ENCODE measurements at regions not wholly inside any gene's neighbourhood (a gene's known extent, or its start where the extent isn't known, plus 50 kb on each side); places are given as distances from the start of the nearest gene placed in this dataset.

- H3K27me3 ChIP-seq (ENCODE audit: control insufficient read depth, insufficient read depth): no peaks in the 10 kb centered on the region
- no peaks in the 10 kb centered on the region for H3K4me1 ChIP-seq (ENCODE audit: control insufficient read depth, insufficient read depth, low read length)
- WGBS: 61% methylated on average over 13 of the region's 14 CpGs
- H3K9me3 ChIP-seq (ENCODE audit: control insufficient read depth, low read length): no peaks in the 10 kb centered on the region
- DNase-seq (no peak), ATAC-seq (no peak)
- intact Hi-C loops (cut with DNase I): no loop called here
- no peak overlapping the region for H3K4me3 ChIP-seq (ENCODE audit: low read length)
- no peak overlapping the region for H3K27ac ChIP-seq (ENCODE audit: low read length)
Observed at GRCh38 chrX:145881175-145881995, 63.8 kb downstream of the SLITRK2 start.

- intact Hi-C loops (cut with DNase I): no loop called here
- Histone ChIP-seq H3K27me3 (ENCODE audit: control insufficient read depth, insufficient read depth) (no peaks in the 10 kb centered on the region), H3K9me3 (ENCODE audit: control insufficient read depth, low read length) (no peaks in the 10 kb centered on the region), H3K27ac (ENCODE audit: low read length) (no peak overlapping the region), H3K4me1 (ENCODE audit: control insufficient read depth, insufficient read depth, low read length) (no peaks in the 10 kb centered on the region), H3K4me3 (ENCODE audit: low read length) (no peak overlapping the region)
- 71% methylated on average over 1 of the region's 1 CpG for whole genome bisulfite sequencing
- ATAC-seq: no peak
- DNase-seq: no peak
Observed at GRCh38 chrX:145886469-145886868, 68.8 kb downstream of the SLITRK2 start.

- intact Hi-C loops (cut with DNase I): no loop called here
- WGBS: 65% methylated on average over 3 of the region's 3 CpGs
- ATAC-seq: no peak
Observed at GRCh38 chrX:145910017-145910416, 92.4 kb downstream of the SLITRK2 start.

GRCh38 chrX:145919400-145919799 lies 101.8 kb downstream of the SLITRK2 start:
- no peaks in the 10 kb centered on the region for H3K4me1 ChIP-seq (ENCODE audit: control insufficient read depth, insufficient read depth, low read length)
- DNase-seq (no peak), ATAC-seq (no peak)
- H3K27me3 ChIP-seq (ENCODE audit: control insufficient read depth, insufficient read depth): no peaks in the 10 kb centered on the region
- no peak overlapping the region for H3K4me3 ChIP-seq (ENCODE audit: low read length)
- intact Hi-C loops (cut with DNase I): no loop called here
- no peaks in the 10 kb centered on the region for H3K9me3 ChIP-seq (ENCODE audit: control insufficient read depth, low read length)
- no peak overlapping the region for H3K27ac ChIP-seq (ENCODE audit: low read length)

More at GRCh38 chrX:145910017-145910416, 92.4 kb downstream of the SLITRK2 start:
- no peak for DNase-seq
- H3K4me3 ChIP-seq (ENCODE audit: low read length): no peak overlapping the region
- no peaks in the 10 kb centered on the region for H3K9me3 ChIP-seq (ENCODE audit: control insufficient read depth, low read length)
- no peak overlapping the region for H3K27ac ChIP-seq (ENCODE audit: low read length)
- no peaks in the 10 kb centered on the region for H3K27me3 ChIP-seq (ENCODE audit: control insufficient read depth, insufficient read depth)
- H3K4me1 ChIP-seq (ENCODE audit: control insufficient read depth, insufficient read depth, low read length): no peaks in the 10 kb centered on the region

- Histone ChIP-seq H3K27me3 (ENCODE audit: control insufficient read depth, insufficient read depth) (no peaks in the 10 kb centered on the region), H3K9me3 (ENCODE audit: control insufficient read depth, low read length) (no peaks in the 10 kb centered on the region), H3K27ac (ENCODE audit: low read length) (no peak overlapping the region), H3K4me3 (ENCODE audit: low read length) (no peak overlapping the region), H3K4me1 (ENCODE audit: control insufficient read depth, insufficient read depth, low read length) (no peaks in the 10 kb centered on the region)
- DNase-seq: no peak
- intact Hi-C loops (cut with DNase I): no loop called here
- 77% methylated on average over 4 of the region's 4 CpGs for WGBS
- ATAC-seq: no peak
Observed at GRCh38 chrX:145923376-145923775, 105.7 kb downstream of the SLITRK2 start.

GRCh38 chrX:145936769-145937168 lies 119.1 kb downstream of the SLITRK2 start:
- no peaks in the 10 kb centered on the region for H3K4me1 ChIP-seq (ENCODE audit: control insufficient read depth, insufficient read depth, low read length)
- no peaks in the 10 kb centered on the region for H3K9me3 ChIP-seq (ENCODE audit: control insufficient read depth, low read length)
- no peak overlapping the region for H3K27ac ChIP-seq (ENCODE audit: low read length)
- WGBS: 79% methylated on average over 1 of the region's 1 CpG
- no peaks in the 10 kb centered on the region for H3K27me3 ChIP-seq (ENCODE audit: control insufficient read depth, insufficient read depth)
- ATAC-seq (no peak), DNase-seq (no peak)
- H3K4me3 ChIP-seq (ENCODE audit: low read length): no peak overlapping the region
- intact Hi-C loops (cut with DNase I): no loop called here

GRCh38 chrX:145949056-145949455 lies 131.4 kb downstream of the SLITRK2 start:
- Histone ChIP-seq H3K27me3 (ENCODE audit: control insufficient read depth, insufficient read depth) (no peaks in the 10 kb centered on the region), H3K27ac (ENCODE audit: low read length) (no peak overlapping the region), H3K4me3 (ENCODE audit: low read length) (no peak overlapping the region), H3K9me3 (ENCODE audit: control insufficient read depth, low read length) (no peaks in the 10 kb centered on the region), H3K4me1 (ENCODE audit: control insufficient read depth, insufficient read depth, low read length) (no peaks in the 10 kb centered on the region)
- intact Hi-C loops (cut with DNase I): no loop called here
- 66% methylated on average over 3 of the region's 3 CpGs for WGBS
- no peak for DNase-seq
- ATAC-seq: no peak

- no peak overlapping the region for H3K27ac ChIP-seq (ENCODE audit: low read length)
- H3K4me1 ChIP-seq (ENCODE audit: control insufficient read depth, insufficient read depth, low read length): no peaks in the 10 kb centered on the region
- ATAC-seq (no peak), DNase-seq (no peak)
- intact Hi-C loops (cut with DNase I): no loop called here
- H3K4me3 ChIP-seq (ENCODE audit: low read length): no peak overlapping the region
- no peaks in the 10 kb centered on the region for H3K9me3 ChIP-seq (ENCODE audit: control insufficient read depth, low read length)
- no peaks in the 10 kb centered on the region for H3K27me3 ChIP-seq (ENCODE audit: control insufficient read depth, insufficient read depth)
Observed at GRCh38 chrX:145953628-145954027, 136.0 kb downstream of the SLITRK2 start.

- intact Hi-C loops (cut with DNase I): no loop called here
- DNase-seq (no peak), ATAC-seq (no peak)
- Histone ChIP-seq H3K27ac (ENCODE audit: low read length) (no peak overlapping the region), H3K27me3 (ENCODE audit: control insufficient read depth, insufficient read depth) (no peaks in the 10 kb centered on the region), H3K4me1 (ENCODE audit: control insufficient read depth, insufficient read depth, low read length) (no peaks in the 10 kb centered on the region), H3K9me3 (ENCODE audit: control insufficient read depth, low read length) (no peaks in the 10 kb centered on the region), H3K4me3 (ENCODE audit: low read length) (no peak overlapping the region)
- 73% methylated on average over 3 of the region's 3 CpGs for WGBS
Observed at GRCh38 chrX:145990051-145990450, 172.4 kb downstream of the SLITRK2 start.

- DNase-seq (no peak), ATAC-seq (no peak)
- H3K9me3 ChIP-seq (ENCODE audit: control insufficient read depth, low read length): no peaks in the 10 kb centered on the region
- 69% methylated on average over 3 of the region's 3 CpGs for WGBS
- no peaks in the 10 kb centered on the region for H3K4me1 ChIP-seq (ENCODE audit: control insufficient read depth, insufficient read depth, low read length)
- H3K4me3 ChIP-seq (ENCODE audit: low read length): no peak overlapping the region
- no peaks in the 10 kb centered on the region for H3K27me3 ChIP-seq (ENCODE audit: control insufficient read depth, insufficient read depth)
- no peak overlapping the region for H3K27ac ChIP-seq (ENCODE audit: low read length)
- intact Hi-C loops (cut with DNase I): no loop called here
Observed at GRCh38 chrX:146006637-146007036, 189.0 kb downstream of the SLITRK2 start.

- no peaks in the 10 kb centered on the region for H3K9me3 ChIP-seq (ENCODE audit: control insufficient read depth, low read length)
- no peaks in the 10 kb centered on the region for H3K27me3 ChIP-seq (ENCODE audit: control insufficient read depth, insufficient read depth)
- 73% methylated on average over 4 of the region's 4 CpGs for WGBS
- H3K4me3 ChIP-seq (ENCODE audit: low read length): no peak overlapping the region
- H3K4me1 ChIP-seq (ENCODE audit: control insufficient read depth, insufficient read depth, low read length): no peaks in the 10 kb centered on the region
- DNase-seq (no peak), ATAC-seq (no peak)
- no peak overlapping the region for H3K27ac ChIP-seq (ENCODE audit: low read length)
- intact Hi-C loops (cut with DNase I): no loop called here
Observed at GRCh38 chrX:146036000-146036399, 218.4 kb downstream of the SLITRK2 start.

- DNase-seq (no peak), ATAC-seq (no peak)
- WGBS: 81% methylated on average over 3 of the region's 3 CpGs
- Histone ChIP-seq H3K9me3 (ENCODE audit: control insufficient read depth, low read length) (no peaks in the 10 kb centered on the region), H3K4me3 (ENCODE audit: low read length) (no peak overlapping the region), H3K27ac (ENCODE audit: low read length) (no peak overlapping the region), H3K4me1 (ENCODE audit: control insufficient read depth, insufficient read depth, low read length) (no peaks in the 10 kb centered on the region), H3K27me3 (ENCODE audit: control insufficient read depth, insufficient read depth) (no peaks in the 10 kb centered on the region)
- intact Hi-C loops (cut with DNase I): no loop called here
Observed at GRCh38 chrX:146041741-146042140, 224.1 kb downstream of the SLITRK2 start.
